K562 (cell line): ENCODE measurements at regions not wholly inside any gene's neighbourhood (a gene's known extent, or its start where the extent isn't known, plus 50 kb on each side); places are given as distances from the start of the nearest gene placed in this dataset.

Source experiments
- ATAC-seq: fragments of 200-7000 bp; cut with Tn5 transposase; 3 replicates; pipeline ENCODE4 v1.9.1; 2020; ENCODE audit warnings: moderate library complexity
- BruUV-seq: library from RNA; stranded (reverse); fragments of 400-500 nt; replicated peaks from 2 replicates; lab custom pipeline; 2021; lab: Mats Ljungman, UMichigan
- CTCF ChIA-PET: fragments of 300-600 bp; formaldehyde crosslinking; extraction: SDS; loops from one replicate; lab custom pipeline; 2021; ENCODE audit warnings: low intra/inter-chr PET ratio; lab: Yijun Ruan, JAX
- POLR2A ChIA-PET: fragments of 300-600, 350-650 bp; sonication (Branson Sonifier 250); formaldehyde crosslinking; extraction: SDS; loops from one replicate; lab custom pipeline; 2021; ENCODE audit warnings: antibody characterized with exemption, inconsistent platforms; lab: Yijun Ruan, JAX
- DNase-seq, 4 experiments: peaks; one replicate each; pipeline versions ENCODE4 v3.0.0 to v3.0.0-alpha.2; 2011 to 2018; ENCODE audit warnings: low spot score in 3 of 4, mixed read lengths in 3 of 4; ENCODE audit errors: extremely low read depth in 1 of 4
- FAIRE-seq: peaks from 2 replicates; lab custom pipeline; 2011; peaks lifted over from hg19 to GRCh38; lab: Jason Lieb, UNC
- H2AFZ ChIP-seq: 2 replicates; pipeline ENCODE4 v1.6.0; 2011; ENCODE audit warnings: low read depth, low read length, control low read depth, inconsistent platforms
- H3K27ac ChIP-seq: fragments of 200-600 bp; 3 replicates; pipeline ENCODE4 v1.8.0; 2011; ENCODE audit warnings: low read depth, mild to moderate bottlenecking, control low read depth, inconsistent platforms, low read length, moderate library complexity, mixed read lengths; ENCODE audit errors: extremely low read depth
- H3K27me3 ChIP-seq, 2 experiments: fragments of 300-600 bp in 1 of 2; 2 replicates in 1 of 2; 3 replicates in 1 of 2; pipeline versions ENCODE4 v1.6.0 to v1.8.0; 2011; ENCODE audit warnings: inconsistent platforms in 2 of 2, low read length in 2 of 2, mild to moderate bottlenecking in 1 of 2, mixed read lengths in 1 of 2, moderate library complexity in 1 of 2; ENCODE audit not compliant: control insufficient read depth in 2 of 2, insufficient read depth in 2 of 2
- H3K36me3 ChIP-seq: fragments of 300-600 bp; 3 replicates; pipeline ENCODE4 v1.8.0; 2011; ENCODE audit warnings: mild to moderate bottlenecking, low read length, inconsistent platforms; ENCODE audit not compliant: control insufficient read depth, insufficient read depth
- H3K4me1 ChIP-seq, 2 experiments: fragments of 200-600 bp in 1 of 2; replicated peaks in 1 of 2; 2 replicates in 1 of 2; 3 replicates in 1 of 2; pipeline versions ENCODE4 v1.5.1 to v1.8.0; 2011; ENCODE audit warnings: inconsistent platforms in 2 of 2, low read length in 2 of 2, mild to moderate bottlenecking in 1 of 2, mixed read lengths in 1 of 2, moderate library complexity in 1 of 2; ENCODE audit not compliant: control insufficient read depth in 2 of 2, insufficient read depth in 2 of 2
- H3K4me2 ChIP-seq: 2 replicates; pipeline ENCODE4 v1.6.1; 2011; ENCODE audit warnings: low read length, control low read depth, inconsistent platforms, mixed read lengths; ENCODE audit not compliant: insufficient read depth
- H3K4me3 ChIP-seq: fragments of 200-600 bp; sonication (generic), shearing (Covaris generic); 2 replicates; pipeline ENCODE4 v1.5.1; 2016; ENCODE audit warnings: control low read depth, inconsistent platforms
- H3K79me2 ChIP-seq: fragments of 200-600 bp; 3 replicates; pipeline ENCODE4 v1.8.0; 2011; ENCODE audit warnings: low read length, inconsistent platforms; ENCODE audit not compliant: control insufficient read depth, insufficient read depth
- H3K9ac ChIP-seq, 2 experiments: 2 replicates each; pipeline versions ENCODE4 v1.6.0 to v1.6.1; 2011; ENCODE audit warnings: low read depth in 2 of 2, low read length in 2 of 2, control low read depth in 1 of 2, inconsistent platforms in 1 of 2, mild to moderate bottlenecking in 1 of 2, mixed read lengths in 1 of 2; ENCODE audit not compliant: insufficient read depth in 1 of 2
- H3K9me1 ChIP-seq: one replicate; pipeline ENCODE4 v1.6.0; 2011; ENCODE audit warnings: inconsistent platforms, mild to moderate bottlenecking, low read length, moderate library complexity; ENCODE audit not compliant: control insufficient read depth, insufficient read depth
- H3K9me3 ChIP-seq: replicated peaks from 2 replicates; pipeline ENCODE4 v1.5.1; 2011; ENCODE audit warnings: low read depth, low read length, inconsistent platforms; ENCODE audit not compliant: control insufficient read depth, insufficient read depth
- H4K20me1 ChIP-seq: replicated peaks from 2 replicates; pipeline ENCODE4 v1.6.1; 2011; ENCODE audit warnings: low read length, inconsistent platforms, mixed read lengths; ENCODE audit not compliant: control insufficient read depth, insufficient read depth
- BMI1 ChIP-seq: fragments of 150-350 bp; IDR thresholded peaks from 2 replicates; pipeline ENCODE4 v1.6.1; 2014; ENCODE audit warnings: low read length
- CBFB ChIP-seq: sonication (generic); formaldehyde crosslinking; IDR thresholded peaks from 2 replicates; pipeline ENCODE4 v1.4.0; 2020; ENCODE audit warnings: mild to moderate bottlenecking, missing genetic modification reagents
- CHD4 ChIP-seq: fragments of 200-600 bp; sonication (generic); IDR thresholded peaks from 3 replicates; pipeline ENCODE4 v1.6.1; 2012; ENCODE audit warnings: low read depth, mild to moderate bottlenecking, mixed read lengths, low read length, inconsistent platforms; ENCODE audit not compliant: insufficient read depth, insufficient replicate concordance, poor library complexity, severe bottlenecking
- ESRRA ChIP-seq: fragments of 450-650 bp; IDR thresholded peaks from 2 replicates; pipeline ENCODE4 v1.6.1; 2014; ENCODE audit warnings: low read depth, mild to moderate bottlenecking, moderate library complexity, borderline replicate concordance
- HDAC3 ChIP-seq: fragments of 450-650 bp; IDR thresholded peaks from 2 replicates; pipeline ENCODE4 v1.6.1; 2018; ENCODE audit warnings: borderline replicate concordance, mild to moderate bottlenecking, moderate library complexity; ENCODE audit not compliant: partially characterized antibody
- POLR2AphosphoS5 ChIP-seq: IDR thresholded peaks from 2 replicates; pipeline ENCODE4 v1.6.1; 2011; ENCODE audit warnings: mild to moderate bottlenecking, low read depth, low read length, moderate library complexity; ENCODE audit not compliant: control insufficient read depth, insufficient read depth
- SIN3B ChIP-seq: fragments of 450-650 bp; IDR thresholded peaks from 2 replicates; pipeline ENCODE4 v1.6.1; 2017; ENCODE audit warnings: low read depth, mild to moderate bottlenecking, moderate library complexity
- SMARCC2 ChIP-seq: fragments of 450-650 bp; IDR thresholded peaks from 2 replicates; pipeline ENCODE4 v1.6.1; 2017; ENCODE audit warnings: antibody characterized with exemption, moderate library complexity, mild to moderate bottlenecking, low read depth
- SOX6 ChIP-seq: fragments of 450-650 bp; IDR thresholded peaks from 2 replicates; pipeline ENCODE4 v1.6.1; 2014; ENCODE audit warnings: mild to moderate bottlenecking
- SRSF9 ChIP-seq: fragments of 200-400 bp; formaldehyde crosslinking; IDR thresholded peaks from 2 replicates; pipeline ENCODE4 v1.6.1; 2017; ENCODE audit warnings: low read depth, low read length, borderline replicate concordance
- TARDBP ChIP-seq: fragments of 450-650 bp; IDR thresholded peaks from 2 replicates; pipeline ENCODE4 v1.6.1; 2016
- TCF3 ChIP-seq: sonication (generic); formaldehyde crosslinking; IDR thresholded peaks from 2 replicates; pipeline ENCODE4 v1.4.0; 2020; ENCODE audit warnings: mild to moderate bottlenecking, missing genetic modification reagents
- WGBS: fragments of 100-300 bp; shearing (Covaris generic); methylation state at CpG from one replicate; pipeline ENCODE4 v1.1.6; 2016; ENCODE audit warnings: low coverage, mixed read lengths; ENCODE audit not compliant: insufficient coverage; ENCODE audit errors: missing lambda C conversion rate; 5-methylcytosine and 5-hydroxymethylcytosine counted together
- in situ Hi-C: fragments of 300-500 bp; cut with MboI; formaldehyde crosslinking; loops from 4 replicates; pipeline ENCODE4 v1.15.0; 2018; ENCODE audit warnings: inconsistent platforms, mixed read lengths
- intact Hi-C: fragments of 100-400 bp; cut with micrococcal nuclease; formaldehyde crosslinking; loops from 2 replicates; pipeline ENCODE4 v1.14.2; 2022
- TF ChIP-seq, protein P1 (sequence below): sonication (generic); formaldehyde crosslinking; IDR thresholded peaks from 2 replicates; pipeline ENCODE4 v1.8.1; 2023; ENCODE audit warnings: mild to moderate bottlenecking, missing genetic modification reagents
- TF ChIP-seq, protein P2 (sequence below): fragments of 250-450 bp; sonication (Bioruptor Pico); IDR thresholded peaks from 2 replicates; pipeline ENCODE4 v1.4.0; 2020

DNA sequence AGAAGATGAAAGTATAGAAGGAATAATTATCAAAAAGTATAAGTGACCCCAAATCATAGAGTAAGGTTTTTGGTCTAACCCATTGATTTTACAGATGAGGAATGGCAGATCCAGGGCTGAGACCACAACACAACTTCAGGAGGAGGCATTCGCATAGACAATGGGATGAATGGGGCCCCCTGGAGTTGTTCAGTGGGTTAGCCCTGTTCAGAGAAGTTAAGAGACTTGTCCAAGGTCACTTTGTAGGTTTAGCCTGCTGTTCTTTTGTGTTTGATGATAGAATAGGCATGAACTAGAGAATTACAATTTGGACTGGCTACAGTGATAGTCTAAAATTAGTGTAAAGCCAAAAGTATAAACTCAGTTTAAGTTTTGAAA lies 233.9 kb downstream of the KCNRG start:
- no peaks in the 10 kb centered on the region for H3K9me3 ChIP-seq
- no peak overlapping the region for H3K27ac ChIP-seq
- no peaks in the 10 kb centered on the region for H4K20me1 ChIP-seq
- intact Hi-C loops: no loop called here
- H3K36me3 ChIP-seq: no peaks in the 10 kb centered on the region
- POLR2A ChIA-PET: no interaction called here
- H3K9ac ChIP-seq: no peak overlapping the region
- 89% methylated on average over 1 of the region's 1 CpG for WGBS
- BruUV-seq: no TSS peak
- H3K9me1 ChIP-seq: no peaks in the 10 kb centered on the region
- H3K79me2 ChIP-seq: no peaks in the 10 kb centered on the region
- CTCF ChIA-PET: no interaction called here
- FAIRE-seq (no peak), DNase-seq (no peak), ATAC-seq (no peak)
- H3K27me3 ChIP-seq: no peaks in the 10 kb centered on the region
- in situ Hi-C loops: no loop called here
- H3K4me2 ChIP-seq: no peak overlapping the region
- TF ChIP-seq POLR2AphosphoS5: no peak
- TF ChIP-seq TARDBP: no peak
- TF ChIP-seq, protein P1, sequence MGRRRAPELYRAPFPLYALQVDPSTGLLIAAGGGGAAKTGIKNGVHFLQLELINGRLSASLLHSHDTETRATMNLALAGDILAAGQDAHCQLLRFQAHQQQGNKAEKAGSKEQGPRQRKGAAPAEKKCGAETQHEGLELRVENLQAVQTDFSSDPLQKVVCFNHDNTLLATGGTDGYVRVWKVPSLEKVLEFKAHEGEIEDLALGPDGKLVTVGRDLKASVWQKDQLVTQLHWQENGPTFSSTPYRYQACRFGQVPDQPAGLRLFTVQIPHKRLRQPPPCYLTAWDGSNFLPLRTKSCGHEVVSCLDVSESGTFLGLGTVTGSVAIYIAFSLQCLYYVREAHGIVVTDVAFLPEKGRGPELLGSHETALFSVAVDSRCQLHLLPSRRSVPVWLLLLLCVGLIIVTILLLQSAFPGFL (CRISPR knock-in tag): no peak
- TF ChIP-seq SRSF9: no peak
- TF ChIP-seq BMI1: no peak
- TF ChIP-seq, protein P2, sequence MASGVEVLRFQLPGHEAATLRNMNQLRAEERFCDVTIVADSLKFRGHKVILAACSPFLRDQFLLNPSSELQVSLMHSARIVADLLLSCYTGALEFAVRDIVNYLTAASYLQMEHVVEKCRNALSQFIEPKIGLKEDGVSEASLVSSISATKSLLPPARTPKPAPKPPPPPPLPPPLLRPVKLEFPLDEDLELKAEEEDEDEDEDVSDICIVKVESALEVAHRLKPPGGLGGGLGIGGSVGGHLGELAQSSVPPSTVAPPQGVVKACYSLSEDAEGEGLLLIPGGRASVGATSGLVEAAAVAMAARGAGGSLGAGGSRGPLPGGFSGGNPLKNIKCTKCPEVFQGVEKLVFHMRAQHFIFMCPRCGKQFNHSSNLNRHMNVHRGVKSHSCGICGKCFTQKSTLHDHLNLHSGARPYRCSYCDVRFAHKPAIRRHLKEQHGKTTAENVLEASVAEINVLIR (CRISPR knock-in tag): no peak
- TF ChIP-seq ESRRA: no peak
- no peak for TF ChIP-seq CBFB (CRISPR knock-in tag)
- TF ChIP-seq CHD4: no peak
- no peak for TF ChIP-seq TCF3 (CRISPR knock-in tag)
- no peak for TF ChIP-seq SIN3B
- no peak for TF ChIP-seq SMARCC2
- no peak for TF ChIP-seq SOX6
- no peak for TF ChIP-seq HDAC3
- H2AFZ ChIP-seq: no peak overlapping the region
- H3K4me3 ChIP-seq: no peak overlapping the region
- H3K4me1 ChIP-seq: peaks cover 4 to 9% of the 10 kb centered on the region in 2 experiments; a peak in 4 of 5 replicates
